ENCODE measurements at regions not wholly inside any gene's neighbourhood (a gene's known extent, or its start where the extent isn't known, plus 50 kb on each side); places are given as distances from the start of the nearest gene placed in this dataset.

DNA sequence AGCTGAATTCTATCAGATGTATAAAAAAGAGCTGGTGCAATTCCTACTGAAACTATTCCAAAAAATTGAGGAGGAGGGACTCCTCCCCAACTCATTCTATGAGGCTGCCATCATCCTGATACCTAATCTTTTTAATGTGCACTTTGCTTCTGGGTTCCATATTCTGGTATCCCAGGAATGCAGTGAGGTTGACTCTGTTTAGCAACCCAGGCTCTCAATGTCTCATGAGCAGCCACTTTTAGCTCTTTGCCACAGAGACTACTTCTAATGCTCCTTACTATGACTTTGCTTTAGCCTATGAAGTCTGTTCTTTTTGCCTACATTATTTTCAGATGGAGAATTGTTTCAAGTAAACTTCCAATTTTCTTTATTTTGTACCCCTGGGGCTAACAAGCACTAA is 185.5 kb upstream of the NRSN1 start:
- TF ChIP-seq, protein P1, sequence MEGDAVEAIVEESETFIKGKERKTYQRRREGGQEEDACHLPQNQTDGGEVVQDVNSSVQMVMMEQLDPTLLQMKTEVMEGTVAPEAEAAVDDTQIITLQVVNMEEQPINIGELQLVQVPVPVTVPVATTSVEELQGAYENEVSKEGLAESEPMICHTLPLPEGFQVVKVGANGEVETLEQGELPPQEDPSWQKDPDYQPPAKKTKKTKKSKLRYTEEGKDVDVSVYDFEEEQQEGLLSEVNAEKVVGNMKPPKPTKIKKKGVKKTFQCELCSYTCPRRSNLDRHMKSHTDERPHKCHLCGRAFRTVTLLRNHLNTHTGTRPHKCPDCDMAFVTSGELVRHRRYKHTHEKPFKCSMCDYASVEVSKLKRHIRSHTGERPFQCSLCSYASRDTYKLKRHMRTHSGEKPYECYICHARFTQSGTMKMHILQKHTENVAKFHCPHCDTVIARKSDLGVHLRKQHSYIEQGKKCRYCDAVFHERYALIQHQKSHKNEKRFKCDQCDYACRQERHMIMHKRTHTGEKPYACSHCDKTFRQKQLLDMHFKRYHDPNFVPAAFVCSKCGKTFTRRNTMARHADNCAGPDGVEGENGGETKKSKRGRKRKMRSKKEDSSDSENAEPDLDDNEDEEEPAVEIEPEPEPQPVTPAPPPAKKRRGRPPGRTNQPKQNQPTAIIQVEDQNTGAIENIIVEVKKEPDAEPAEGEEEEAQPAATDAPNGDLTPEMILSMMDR (tag by site-specific recombination; IDR thresholded peaks at IDR 0.05) = no peak
- TF ChIP-seq HOXD13 (CRISPR knock-in tag; IDR thresholded peaks at IDR 0.05; ENCODE audit: borderline replicate concordance) (no peak), ZSCAN30 (tag by site-specific recombination; IDR thresholded peaks at IDR 0.05) (no peak), KLF10 (tag by site-specific recombination; IDR thresholded peaks at IDR 0.05) (no peak), TRIM28 (IDR thresholded peaks at IDR 0.05; ENCODE audit: borderline replicate concordance, low read length) (no peak), ZFP3 (tag by site-specific recombination; IDR thresholded peaks at IDR 0.05; ENCODE audit: low read depth) (no peak), ZNF555 (tag by site-specific recombination; conservative IDR thresholded peaks at IDR 0.05) (no peak), ZNF747 (tag by site-specific recombination; IDR thresholded peaks at IDR 0.05) (no peak), ZNF350 (tag by site-specific recombination; IDR thresholded peaks at IDR 0.05) (no peak)
- TF ChIP-seq, protein P2, sequence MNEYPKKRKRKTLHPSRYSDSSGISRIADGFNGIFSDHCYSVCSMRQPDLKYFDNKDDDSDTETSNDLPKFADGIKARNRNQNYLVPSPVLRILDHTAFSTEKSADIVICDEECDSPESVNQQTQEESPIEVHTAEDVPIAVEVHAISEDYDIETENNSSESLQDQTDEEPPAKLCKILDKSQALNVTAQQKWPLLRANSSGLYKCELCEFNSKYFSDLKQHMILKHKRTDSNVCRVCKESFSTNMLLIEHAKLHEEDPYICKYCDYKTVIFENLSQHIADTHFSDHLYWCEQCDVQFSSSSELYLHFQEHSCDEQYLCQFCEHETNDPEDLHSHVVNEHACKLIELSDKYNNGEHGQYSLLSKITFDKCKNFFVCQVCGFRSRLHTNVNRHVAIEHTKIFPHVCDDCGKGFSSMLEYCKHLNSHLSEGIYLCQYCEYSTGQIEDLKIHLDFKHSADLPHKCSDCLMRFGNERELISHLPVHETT (tag by site-specific recombination; IDR thresholded peaks at IDR 0.05) = no peak
- TF ChIP-seq, protein P3, sequence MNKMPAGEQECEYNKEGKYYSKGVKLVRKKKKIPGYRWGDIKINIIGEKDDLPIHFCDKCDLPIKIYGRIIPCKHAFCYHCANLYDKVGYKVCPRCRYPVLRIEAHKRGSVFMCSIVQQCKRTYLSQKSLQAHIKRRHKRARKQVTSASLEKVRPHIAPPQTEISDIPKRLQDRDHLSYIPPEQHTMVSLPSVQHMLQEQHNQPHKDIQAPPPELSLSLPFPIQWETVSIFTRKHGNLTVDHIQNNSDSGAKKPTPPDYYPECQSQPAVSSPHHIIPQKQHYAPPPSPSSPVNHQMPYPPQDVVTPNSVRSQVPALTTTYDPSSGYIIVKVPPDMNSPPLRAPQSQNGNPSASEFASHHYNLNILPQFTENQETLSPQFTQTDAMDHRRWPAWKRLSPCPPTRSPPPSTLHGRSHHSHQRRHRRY (tag by site-specific recombination; IDR thresholded peaks at IDR 0.05) = no peak
- TF ChIP-seq, protein P4, sequence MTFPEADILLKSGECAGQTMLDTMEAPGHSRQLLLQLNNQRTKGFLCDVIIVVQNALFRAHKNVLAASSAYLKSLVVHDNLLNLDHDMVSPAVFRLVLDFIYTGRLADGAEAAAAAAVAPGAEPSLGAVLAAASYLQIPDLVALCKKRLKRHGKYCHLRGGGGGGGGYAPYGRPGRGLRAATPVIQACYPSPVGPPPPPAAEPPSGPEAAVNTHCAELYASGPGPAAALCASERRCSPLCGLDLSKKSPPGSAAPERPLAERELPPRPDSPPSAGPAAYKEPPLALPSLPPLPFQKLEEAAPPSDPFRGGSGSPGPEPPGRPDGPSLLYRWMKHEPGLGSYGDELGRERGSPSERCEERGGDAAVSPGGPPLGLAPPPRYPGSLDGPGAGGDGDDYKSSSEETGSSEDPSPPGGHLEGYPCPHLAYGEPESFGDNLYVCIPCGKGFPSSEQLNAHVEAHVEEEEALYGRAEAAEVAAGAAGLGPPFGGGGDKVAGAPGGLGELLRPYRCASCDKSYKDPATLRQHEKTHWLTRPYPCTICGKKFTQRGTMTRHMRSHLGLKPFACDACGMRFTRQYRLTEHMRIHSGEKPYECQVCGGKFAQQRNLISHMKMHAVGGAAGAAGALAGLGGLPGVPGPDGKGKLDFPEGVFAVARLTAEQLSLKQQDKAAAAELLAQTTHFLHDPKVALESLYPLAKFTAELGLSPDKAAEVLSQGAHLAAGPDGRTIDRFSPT (tag by site-specific recombination; IDR thresholded peaks at IDR 0.05) = no peak
- TF ChIP-seq, protein P5, sequence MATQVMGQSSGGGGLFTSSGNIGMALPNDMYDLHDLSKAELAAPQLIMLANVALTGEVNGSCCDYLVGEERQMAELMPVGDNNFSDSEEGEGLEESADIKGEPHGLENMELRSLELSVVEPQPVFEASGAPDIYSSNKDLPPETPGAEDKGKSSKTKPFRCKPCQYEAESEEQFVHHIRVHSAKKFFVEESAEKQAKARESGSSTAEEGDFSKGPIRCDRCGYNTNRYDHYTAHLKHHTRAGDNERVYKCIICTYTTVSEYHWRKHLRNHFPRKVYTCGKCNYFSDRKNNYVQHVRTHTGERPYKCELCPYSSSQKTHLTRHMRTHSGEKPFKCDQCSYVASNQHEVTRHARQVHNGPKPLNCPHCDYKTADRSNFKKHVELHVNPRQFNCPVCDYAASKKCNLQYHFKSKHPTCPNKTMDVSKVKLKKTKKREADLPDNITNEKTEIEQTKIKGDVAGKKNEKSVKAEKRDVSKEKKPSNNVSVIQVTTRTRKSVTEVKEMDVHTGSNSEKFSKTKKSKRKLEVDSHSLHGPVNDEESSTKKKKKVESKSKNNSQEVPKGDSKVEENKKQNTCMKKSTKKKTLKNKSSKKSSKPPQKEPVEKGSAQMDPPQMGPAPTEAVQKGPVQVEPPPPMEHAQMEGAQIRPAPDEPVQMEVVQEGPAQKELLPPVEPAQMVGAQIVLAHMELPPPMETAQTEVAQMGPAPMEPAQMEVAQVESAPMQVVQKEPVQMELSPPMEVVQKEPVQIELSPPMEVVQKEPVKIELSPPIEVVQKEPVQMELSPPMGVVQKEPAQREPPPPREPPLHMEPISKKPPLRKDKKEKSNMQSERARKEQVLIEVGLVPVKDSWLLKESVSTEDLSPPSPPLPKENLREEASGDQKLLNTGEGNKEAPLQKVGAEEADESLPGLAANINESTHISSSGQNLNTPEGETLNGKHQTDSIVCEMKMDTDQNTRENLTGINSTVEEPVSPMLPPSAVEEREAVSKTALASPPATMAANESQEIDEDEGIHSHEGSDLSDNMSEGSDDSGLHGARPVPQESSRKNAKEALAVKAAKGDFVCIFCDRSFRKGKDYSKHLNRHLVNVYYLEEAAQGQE (tag by site-specific recombination; IDR thresholded peaks at IDR 0.05) = no peak
